ENCODE measurements at regions not wholly inside any gene's neighbourhood (a gene's known extent, or its start where the extent isn't known, plus 50 kb on each side); places are given as distances from the start of the nearest gene placed in this dataset.

DNA sequence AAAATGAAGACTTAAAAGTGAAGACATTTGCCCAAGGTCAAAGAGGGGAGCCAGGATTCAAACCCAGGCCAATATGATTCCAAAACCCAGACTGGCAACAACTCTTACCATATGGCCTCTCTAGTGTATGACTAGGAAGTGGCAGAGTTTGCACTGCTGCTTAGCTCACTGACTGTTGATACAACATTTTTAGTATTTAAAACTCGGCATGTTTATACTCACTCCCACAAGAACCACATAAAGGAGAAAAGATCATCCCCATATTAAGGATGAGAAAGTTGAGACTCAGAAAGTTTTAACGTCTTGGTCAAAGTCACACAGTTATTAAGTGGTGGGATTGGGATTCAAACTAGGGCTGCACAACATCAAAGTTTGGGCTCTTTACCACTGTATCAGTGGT lies 81.7 kb downstream of the CCDC34 start (continued):
- TF ChIP-seq YY1 (IDR thresholded peaks at IDR 0.05; ENCODE audit: extremely low read depth, insufficient replicate concordance, low read depth, low read length) = no peak

DNA sequence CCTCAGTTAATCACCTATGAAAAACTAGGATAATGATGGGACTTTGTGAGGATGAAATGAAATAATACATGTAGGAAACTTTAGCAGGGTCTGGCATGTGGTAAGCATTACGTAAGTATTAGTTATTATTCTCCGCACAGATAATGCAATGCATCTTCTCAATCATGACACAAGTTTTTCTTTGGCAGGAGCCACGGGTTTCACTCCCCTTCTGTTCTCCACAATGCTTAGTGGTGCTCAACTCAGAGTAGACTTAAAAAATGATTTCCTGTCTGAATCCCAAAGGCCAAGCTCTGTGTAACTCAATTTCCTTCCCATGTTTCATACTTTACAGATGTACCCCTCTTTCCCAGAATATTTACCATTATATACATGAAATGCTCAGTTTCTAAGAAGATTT lies 82.9 kb downstream of the CCDC34 start:
- no peaks in the 10 kb centered on the region for H3K9me2 ChIP-seq (ENCODE audit: insufficient read depth)
- BruUV-seq (replicated peaks) = no TSS peak
- no peak overlapping the region for H3K4me2 ChIP-seq (ENCODE audit: low read length)
- H3K27ac ChIP-seq (ENCODE audit: low read depth, low read length) = no peak overlapping the region
- TF ChIP-seq SP1 (IDR thresholded peaks at IDR 0.05; ENCODE audit: low read depth) = no peak
- TF ChIP-seq POLR2A (IDR thresholded peaks at IDR 0.05; ENCODE audit: borderline replicate concordance, extremely low read depth, insufficient read depth, insufficient read length) = no peak
- no peak for TF ChIP-seq SIN3A (IDR thresholded peaks at IDR 0.05; ENCODE audit: low read depth)
- TF ChIP-seq EZH2 (IDR thresholded peaks at IDR 0.05) = no peak
- TF ChIP-seq CBX3 (IDR thresholded peaks at IDR 0.05; ENCODE audit: low read depth) = no peak
- TF ChIP-seq ELF1 (IDR thresholded peaks at IDR 0.05; ENCODE audit: borderline replicate concordance, low read depth) = no peak
- no peak for TF ChIP-seq YY1 (IDR thresholded peaks at IDR 0.05; ENCODE audit: extremely low read depth, insufficient replicate concordance, low read depth, low read length)
- no peak for TF ChIP-seq JUND (IDR thresholded peaks at IDR 0.05)
- TF ChIP-seq, protein P1, sequence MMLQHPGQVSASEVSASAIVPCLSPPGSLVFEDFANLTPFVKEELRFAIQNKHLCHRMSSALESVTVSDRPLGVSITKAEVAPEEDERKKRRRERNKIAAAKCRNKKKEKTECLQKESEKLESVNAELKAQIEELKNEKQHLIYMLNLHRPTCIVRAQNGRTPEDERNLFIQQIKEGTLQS (IDR thresholded peaks at IDR 0.05) = no peak
- no peak for TF ChIP-seq EZH2phosphoT487 (IDR thresholded peaks at IDR 0.05; ENCODE audit: borderline replicate concordance)
- no peak for TF ChIP-seq SRF (IDR thresholded peaks at IDR 0.05; ENCODE audit: low read depth)
- no peak for TF ChIP-seq ZNF274 (IDR thresholded peaks at IDR 0.05; ENCODE audit: low read depth, low read length)
- TF ChIP-seq ZFX (IDR thresholded peaks at IDR 0.05) = no peak
- TF ChIP-seq, protein P2, sequence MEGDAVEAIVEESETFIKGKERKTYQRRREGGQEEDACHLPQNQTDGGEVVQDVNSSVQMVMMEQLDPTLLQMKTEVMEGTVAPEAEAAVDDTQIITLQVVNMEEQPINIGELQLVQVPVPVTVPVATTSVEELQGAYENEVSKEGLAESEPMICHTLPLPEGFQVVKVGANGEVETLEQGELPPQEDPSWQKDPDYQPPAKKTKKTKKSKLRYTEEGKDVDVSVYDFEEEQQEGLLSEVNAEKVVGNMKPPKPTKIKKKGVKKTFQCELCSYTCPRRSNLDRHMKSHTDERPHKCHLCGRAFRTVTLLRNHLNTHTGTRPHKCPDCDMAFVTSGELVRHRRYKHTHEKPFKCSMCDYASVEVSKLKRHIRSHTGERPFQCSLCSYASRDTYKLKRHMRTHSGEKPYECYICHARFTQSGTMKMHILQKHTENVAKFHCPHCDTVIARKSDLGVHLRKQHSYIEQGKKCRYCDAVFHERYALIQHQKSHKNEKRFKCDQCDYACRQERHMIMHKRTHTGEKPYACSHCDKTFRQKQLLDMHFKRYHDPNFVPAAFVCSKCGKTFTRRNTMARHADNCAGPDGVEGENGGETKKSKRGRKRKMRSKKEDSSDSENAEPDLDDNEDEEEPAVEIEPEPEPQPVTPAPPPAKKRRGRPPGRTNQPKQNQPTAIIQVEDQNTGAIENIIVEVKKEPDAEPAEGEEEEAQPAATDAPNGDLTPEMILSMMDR (IDR thresholded peaks at IDR 0.05 in 2 of 3, conservative IDR thresholded peaks at IDR 0.05 in 1 of 3; ENCODE audit: borderline replicate concordance in 1 of 3, insufficient read depth in 1 of 3, low read depth in 2 of 3, low read length in 2 of 3) = no peak
- TF ChIP-seq EGR1 (IDR thresholded peaks at IDR 0.05; ENCODE audit: low read depth) = no peak
- TF ChIP-seq, protein P3, sequence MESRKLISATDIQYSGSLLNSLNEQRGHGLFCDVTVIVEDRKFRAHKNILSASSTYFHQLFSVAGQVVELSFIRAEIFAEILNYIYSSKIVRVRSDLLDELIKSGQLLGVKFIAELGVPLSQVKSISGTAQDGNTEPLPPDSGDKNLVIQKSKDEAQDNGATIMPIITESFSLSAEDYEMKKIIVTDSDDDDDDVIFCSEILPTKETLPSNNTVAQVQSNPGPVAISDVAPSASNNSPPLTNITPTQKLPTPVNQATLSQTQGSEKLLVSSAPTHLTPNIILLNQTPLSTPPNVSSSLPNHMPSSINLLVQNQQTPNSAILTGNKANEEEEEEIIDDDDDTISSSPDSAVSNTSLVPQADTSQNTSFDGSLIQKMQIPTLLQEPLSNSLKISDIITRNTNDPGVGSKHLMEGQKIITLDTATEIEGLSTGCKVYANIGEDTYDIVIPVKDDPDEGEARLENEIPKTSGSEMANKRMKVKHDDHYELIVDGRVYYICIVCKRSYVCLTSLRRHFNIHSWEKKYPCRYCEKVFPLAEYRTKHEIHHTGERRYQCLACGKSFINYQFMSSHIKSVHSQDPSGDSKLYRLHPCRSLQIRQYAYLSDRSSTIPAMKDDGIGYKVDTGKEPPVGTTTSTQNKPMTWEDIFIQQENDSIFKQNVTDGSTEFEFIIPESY (IDR thresholded peaks at IDR 0.05; ENCODE audit: extremely low read depth, insufficient replicate concordance, low read length) = no peak
- TF ChIP-seq POLR2AphosphoS5 (IDR thresholded peaks at IDR 0.05; ENCODE audit: low read depth, low read length) = no peak
- no peak for TF ChIP-seq FOSL1 (IDR thresholded peaks at IDR 0.05; ENCODE audit: low read depth)
- TF ChIP-seq TCF7L2 (IDR thresholded peaks at IDR 0.05; ENCODE audit: borderline replicate concordance, extremely low read depth, insufficient read depth, insufficient read length) = no peak
- TF ChIP-seq RAD21 (IDR thresholded peaks at IDR 0.05; ENCODE audit: low read depth) = no peak
- H3K4me1 ChIP-seq (ENCODE audit: control insufficient read depth in 1 of 2, insufficient read depth in 2 of 2, low read length in 2 of 2) = no peaks in the 10 kb centered on the region
- CTCF ChIA-PET = interaction anchor here (1.4 kb wide), 1 partner anchor 16 kb away, joined by 6 read pairs; no protein-coding TSS in a partner anchor
- H3K9me3 ChIP-seq (ENCODE audit: control insufficient read depth in 1 of 2, insufficient read depth in 1 of 2, low read depth in 1 of 2, low read length in 2 of 2) = no peaks in the 10 kb centered on the region
- H4K20me1 ChIP-seq (ENCODE audit: insufficient read depth) = no peaks in the 10 kb centered on the region
- POLR2A ChIA-PET = no interaction called here
- intact Hi-C loops (cut with micrococcal nuclease) = no loop called here
- H3K36me3 ChIP-seq (ENCODE audit: control insufficient read depth in 1 of 2, insufficient read depth in 2 of 2, low read length in 2 of 2) = no peaks in the 10 kb centered on the region
- RAD21 ChIA-PET (ENCODE audit: low non-redundant PET in 1 of 2, low total read pairs in 2 of 2, uncharacterized antibody in 2 of 2, unreplicated experiment in 2 of 2) = no interaction called here
- no peak for DNase-seq (ENCODE audit: low read depth, low spot score)
- no peak overlapping the region for H3K9ac ChIP-seq (ENCODE audit: low read length)
- no peak for ATAC-seq
- no peak overlapping the region for H3K4me3 ChIP-seq (replicated peaks in 1 of 2; ENCODE audit: low read depth in 1 of 2, low read length in 2 of 2)
- 0 out of 2 replicates have a peak, but pooled peaks cover 3% of the 10 kb centered on the region for H3K27me3 ChIP-seq (ENCODE audit: insufficient read depth, low read length)
- no peak overlapping the region for H2AFZ ChIP-seq (ENCODE audit: low read depth, low read length, poor library complexity, severe bottlenecking)
- H3K79me2 ChIP-seq (ENCODE audit: insufficient read depth, low read length) = no peaks in the 10 kb centered on the region

Measured in HCT116 (cell line).